ENCODE measurements at regions not wholly inside any gene's neighbourhood (a gene's known extent, or its start where the extent isn't known, plus 50 kb on each side); places are given as distances from the start of the nearest gene placed in this dataset.

GRCh38 chr14:87457720-87458119 lies 535.3 kb downstream of the GALC start:
- Histone ChIP-seq H3K36me3 (ENCODE audit: control insufficient read depth, insufficient read depth, low read length) (no peaks in the 10 kb centered on the region), H3K9me3 (ENCODE audit: control insufficient read depth, low read length) (peaks cover 10% of the 10 kb centered on the region), H3K27me3 (ENCODE audit: control insufficient read depth, insufficient read depth, low read length, poor library complexity, severe bottlenecking) (no peaks in the 10 kb centered on the region), H3K27ac (ENCODE audit: low read depth, low read length) (no peak overlapping the region), H3K4me3 (ENCODE audit: low read length) (no peak overlapping the region), H3K4me1 (ENCODE audit: control insufficient read depth, insufficient read depth, low read length) (peaks cover 6% of the 10 kb centered on the region), H3K9ac (ENCODE audit: extremely low read depth, low read length, poor library complexity, severe bottlenecking) (no peak overlapping the region)
- Mint-ChIP-seq H3K9me3 (peaks cover 9% of the 10 kb centered on the region), H3K27me3 (ENCODE audit: insufficient read depth) (no peaks in the 10 kb centered on the region), H3K27ac (no peak overlapping the region), H3K4me3 (no peak overlapping the region), H3K36me3 (ENCODE audit: low read depth) (peaks cover 3% of the 10 kb centered on the region), H3K4me1 (peaks cover 7% of the 10 kb centered on the region)
- TF ChIP-seq, protein P1, sequence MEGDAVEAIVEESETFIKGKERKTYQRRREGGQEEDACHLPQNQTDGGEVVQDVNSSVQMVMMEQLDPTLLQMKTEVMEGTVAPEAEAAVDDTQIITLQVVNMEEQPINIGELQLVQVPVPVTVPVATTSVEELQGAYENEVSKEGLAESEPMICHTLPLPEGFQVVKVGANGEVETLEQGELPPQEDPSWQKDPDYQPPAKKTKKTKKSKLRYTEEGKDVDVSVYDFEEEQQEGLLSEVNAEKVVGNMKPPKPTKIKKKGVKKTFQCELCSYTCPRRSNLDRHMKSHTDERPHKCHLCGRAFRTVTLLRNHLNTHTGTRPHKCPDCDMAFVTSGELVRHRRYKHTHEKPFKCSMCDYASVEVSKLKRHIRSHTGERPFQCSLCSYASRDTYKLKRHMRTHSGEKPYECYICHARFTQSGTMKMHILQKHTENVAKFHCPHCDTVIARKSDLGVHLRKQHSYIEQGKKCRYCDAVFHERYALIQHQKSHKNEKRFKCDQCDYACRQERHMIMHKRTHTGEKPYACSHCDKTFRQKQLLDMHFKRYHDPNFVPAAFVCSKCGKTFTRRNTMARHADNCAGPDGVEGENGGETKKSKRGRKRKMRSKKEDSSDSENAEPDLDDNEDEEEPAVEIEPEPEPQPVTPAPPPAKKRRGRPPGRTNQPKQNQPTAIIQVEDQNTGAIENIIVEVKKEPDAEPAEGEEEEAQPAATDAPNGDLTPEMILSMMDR (conservative IDR thresholded peaks at IDR 0.05): no peak
- WGBS, 2 experiments (ENCODE audit: insufficient coverage in 1 of 2, insufficient read length in 1 of 2): 95 to 97% methylated on average over 3 to 6 of the region's 6 CpGs
- no peak for DNase-seq

GRCh38 chr14:87450193-87450592 lies 542.8 kb downstream of the GALC start:
- TF ChIP-seq, protein P1 (conservative IDR thresholded peaks at IDR 0.05): no peak
- Histone ChIP-seq H3K36me3 (ENCODE audit: control insufficient read depth, insufficient read depth, low read length) (no peaks in the 10 kb centered on the region), H3K27ac (ENCODE audit: low read depth, low read length) (no peak overlapping the region), H3K27me3 (ENCODE audit: control insufficient read depth, insufficient read depth, low read length, poor library complexity, severe bottlenecking) (no peaks in the 10 kb centered on the region), H3K9me3 (ENCODE audit: control insufficient read depth, low read length) (peaks cover 1% of the 10 kb centered on the region), H3K4me1 (ENCODE audit: control insufficient read depth, insufficient read depth, low read length) (peaks cover 8% of the 10 kb centered on the region), H3K9ac (ENCODE audit: extremely low read depth, low read length, poor library complexity, severe bottlenecking) (no peak overlapping the region), H3K4me3 (ENCODE audit: low read length) (no peak overlapping the region)
- no peak overlapping the region for H3K27ac Mint-ChIP-seq
- H3K27me3 Mint-ChIP-seq (ENCODE audit: insufficient read depth): no peaks in the 10 kb centered on the region
- no peak for DNase-seq
- 92 to 100% methylated on average over 3 of the region's 3 CpGs for whole genome bisulfite sequencing, 2 experiments (ENCODE audit: insufficient coverage in 1 of 2, insufficient read length in 1 of 2)
- H3K4me1 Mint-ChIP-seq: peaks cover 5% of the 10 kb centered on the region
- peaks cover 2% of the 10 kb centered on the region for H3K36me3 Mint-ChIP-seq (ENCODE audit: low read depth)
- no peak overlapping the region for H3K4me3 Mint-ChIP-seq
- H3K9me3 Mint-ChIP-seq: peaks cover 1% of the 10 kb centered on the region

DNA sequence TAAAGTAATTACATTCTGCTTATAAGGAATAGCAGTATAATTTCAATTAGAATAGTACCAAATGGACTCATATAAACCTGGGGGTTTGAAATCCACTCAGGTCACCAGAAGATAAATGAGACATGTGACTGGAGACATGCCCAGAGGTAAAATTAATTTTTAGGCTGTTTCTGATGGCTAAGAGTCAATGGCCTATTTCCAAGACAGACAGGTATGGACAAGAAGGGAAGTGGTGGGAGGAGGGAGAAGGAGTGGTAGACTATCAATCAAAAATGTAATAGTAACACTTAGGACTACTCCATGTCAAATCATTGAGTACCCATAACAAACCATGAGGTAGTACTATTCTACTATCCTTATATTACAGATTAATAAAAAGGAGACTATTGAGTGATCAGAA lies 544.0 kb downstream of the GALC start:
- DNase-seq: no peak
- peaks cover 9% of the 10 kb centered on the region for H3K4me1 Mint-ChIP-seq
- no peaks in the 10 kb centered on the region for H3K9me3 Mint-ChIP-seq
- H3K4me3 Mint-ChIP-seq: no peak overlapping the region
- TF ChIP-seq, protein P1 (conservative IDR thresholded peaks at IDR 0.05): no peak
- Histone ChIP-seq H3K4me1 (ENCODE audit: control insufficient read depth, insufficient read depth, low read length) (peaks cover 8% of the 10 kb centered on the region), H3K9ac (ENCODE audit: extremely low read depth, low read length, poor library complexity, severe bottlenecking) (no peak overlapping the region), H3K36me3 (ENCODE audit: control insufficient read depth, insufficient read depth, low read length) (no peaks in the 10 kb centered on the region), H3K4me3 (ENCODE audit: low read length) (no peak overlapping the region), H3K9me3 (ENCODE audit: control insufficient read depth, low read length) (no peaks in the 10 kb centered on the region), H3K27ac (ENCODE audit: low read depth, low read length) (no peak overlapping the region), H3K27me3 (ENCODE audit: control insufficient read depth, insufficient read depth, low read length, poor library complexity, severe bottlenecking) (no peaks in the 10 kb centered on the region)
- H3K27me3 Mint-ChIP-seq (ENCODE audit: insufficient read depth): no peaks in the 10 kb centered on the region
- no peak overlapping the region for H3K27ac Mint-ChIP-seq
- no peaks in the 10 kb centered on the region for H3K36me3 Mint-ChIP-seq (ENCODE audit: low read depth)

Data from endodermal cell (in vitro differentiated cells).